Retina (tissue), 1 donor: ENCODE measurements at regions not wholly inside any gene's neighbourhood (a gene's known extent, or its start where the extent isn't known, plus 50 kb on each side); places are given as distances from the start of the nearest gene placed in this dataset.
"Not testable (repeated sequence)": the region's sequence is repeated elsewhere in the genome, so short reads cannot be mapped to it uniquely, and the experiment has no call there.

ENCODE experiments used
- DNase-seq: peaks from one replicate; pipeline ENCODE4 v3.0.0-alpha.2; 2016

- not testable (repeated sequence) for DNase-seq
These were observed 195.8 kb upstream of the HMCN1 start for GRCh38 chr1:185538309-185538898.

GRCh38 chr1:185537596-185537995 is 196.6 kb upstream of the HMCN1 start:
- no peak for DNase-seq

GRCh38 chr1:185536165-185536920 is 197.8 kb upstream of the HMCN1 start:
- no peak for DNase-seq

- DNase-seq, result no peak
These were observed 198.6 kb upstream of the HMCN1 start for GRCh38 chr1:185535621-185536020.

- DNase-seq, result no peak
These were observed 199.4 kb upstream of the HMCN1 start for GRCh38 chr1:185534801-185535200.

- no peak for DNase-seq
These were observed 200.6 kb upstream of the HMCN1 start for GRCh38 chr1:185533596-185533995.

- no peak for DNase-seq
These were observed 201.3 kb upstream of the HMCN1 start for GRCh38 chr1:185532856-185533255.

GRCh38 chr1:185531838-185532237 is 202.4 kb upstream of the HMCN1 start:
- no peak for DNase-seq

- no peak for DNase-seq
These were observed 204.0 kb upstream of the HMCN1 start for GRCh38 chr1:185530215-185530614.

- no peak for DNase-seq
These were observed 204.5 kb upstream of the HMCN1 start for GRCh38 chr1:185529673-185530072.

- no peak for DNase-seq
These were observed 206.0 kb upstream of the HMCN1 start for GRCh38 chr1:185528084-185528676.

- DNase-seq, result no peak
These were observed 207.6 kb upstream of the HMCN1 start for GRCh38 chr1:185526344-185527307.

GRCh38 chr1:185520188-185520920 is 203.3 kb upstream of the IVNS1ABP start:
- DNase-seq, result no peak

- no peak for DNase-seq
These were observed 200.9 kb upstream of the IVNS1ABP start for GRCh38 chr1:185517808-185518419.

GRCh38 chr1:185517301-185517700 is 200.3 kb upstream of the IVNS1ABP start:
- not testable (repeated sequence) for DNase-seq

GRCh38 chr1:185515696-185516095 is 198.7 kb upstream of the IVNS1ABP start:
- DNase-seq, result no peak

GRCh38 chr1:185514311-185514710 is 197.3 kb upstream of the IVNS1ABP start:
- no peak for DNase-seq

GRCh38 chr1:185512442-185512841 is 195.4 kb upstream of the IVNS1ABP start:
- DNase-seq, result no peak

- no peak for DNase-seq
These were observed 184.1 kb upstream of the IVNS1ABP start for GRCh38 chr1:185501099-185501498.

- DNase-seq, result no peak
These were observed 183.1 kb upstream of the IVNS1ABP start for GRCh38 chr1:185500001-185500626.

- DNase-seq, result no peak
These were observed 181.2 kb upstream of the IVNS1ABP start for GRCh38 chr1:185498207-185498606.
